ENCODE measurements at regions not wholly inside any gene's neighbourhood (a gene's known extent, or its start where the extent isn't known, plus 50 kb on each side); places are given as distances from the start of the nearest gene placed in this dataset.

DNA sequence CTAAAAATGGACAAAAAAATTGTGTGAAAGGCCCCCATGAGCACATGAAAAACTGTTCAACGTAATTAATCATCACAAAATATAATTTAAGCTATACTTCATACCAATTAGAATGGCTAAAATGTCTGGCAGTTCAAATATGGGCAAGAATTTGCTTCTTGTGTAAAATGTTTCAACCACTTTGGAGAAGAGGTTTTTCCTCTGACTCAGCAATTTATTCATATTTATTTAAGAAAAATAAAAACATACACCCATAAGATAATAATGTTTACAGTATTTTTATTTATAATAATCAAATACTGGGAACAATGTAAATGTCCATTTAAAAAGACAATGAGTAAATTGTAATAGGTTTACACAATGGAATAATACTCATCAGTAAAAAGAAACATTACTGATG lies 395.1 kb upstream of the KHDRBS2 start:
- Histone ChIP-seq H3K4me3 (ENCODE audit: low read depth in 1 of 5, low read length in 5 of 5) (no peak overlapping the region), H3K27me3 (ENCODE audit: control insufficient read depth in 5 of 5, insufficient read depth in 4 of 5, low read length in 5 of 5) (no peaks in the 10 kb centered on the region), H3K9ac (ENCODE audit: low read length in 5 of 5) (no peak overlapping the region), H3K27ac (ENCODE audit: low read depth, low read length) (no peak overlapping the region), H3K9me3 (ENCODE audit: control insufficient read depth in 5 of 5, low read length in 5 of 5) (peaks cover 0 to 17% (median 11%) of the 10 kb centered on the region in 5 donors), H3K36me3 (ENCODE audit: control insufficient read depth in 5 of 5, insufficient read depth in 5 of 5, low read length in 5 of 5) (no peaks in the 10 kb centered on the region), H3K4me1 (ENCODE audit: control insufficient read depth in 5 of 5, insufficient read depth in 5 of 5, low read length in 5 of 5) (no peaks in the 10 kb centered on the region)

DNA sequence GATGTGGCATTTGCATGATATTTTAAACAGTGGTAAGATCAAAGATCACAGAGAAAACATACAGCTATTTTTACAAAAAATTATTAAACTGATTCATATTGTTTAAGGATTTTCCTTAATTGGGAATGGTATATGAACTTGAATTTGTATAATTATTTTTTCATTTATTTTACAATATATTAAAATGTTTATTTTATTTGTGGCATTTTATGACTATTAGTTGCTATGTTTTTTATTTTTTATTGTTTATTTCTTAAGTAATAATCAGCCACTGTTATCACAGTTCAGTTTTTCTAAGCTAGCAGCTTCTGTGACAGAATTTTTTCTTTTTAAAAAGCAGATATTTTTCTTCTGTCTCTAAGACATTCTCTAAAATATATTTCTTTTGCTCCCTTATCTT lies 387.0 kb upstream of the KHDRBS2 start:
- Histone ChIP-seq H3K9me3 (ENCODE audit: control insufficient read depth in 5 of 5, low read length in 5 of 5) (peaks cover 0 to 8% (median 4%) of the 10 kb centered on the region in 5 donors), H3K9ac (ENCODE audit: low read length in 5 of 5) (no peak overlapping the region), H3K27ac (ENCODE audit: low read depth, low read length) (no peak overlapping the region), H3K27me3 (ENCODE audit: control insufficient read depth in 5 of 5, insufficient read depth in 4 of 5, low read length in 5 of 5) (no peaks in the 10 kb centered on the region), H3K36me3 (ENCODE audit: control insufficient read depth in 5 of 5, insufficient read depth in 5 of 5, low read length in 5 of 5) (no peaks in the 10 kb centered on the region), H3K4me3 (ENCODE audit: low read depth in 1 of 5, low read length in 5 of 5) (no peak overlapping the region), H3K4me1 (ENCODE audit: control insufficient read depth in 5 of 5, insufficient read depth in 5 of 5, low read length in 5 of 5) (no peaks in the 10 kb centered on the region)

DNA sequence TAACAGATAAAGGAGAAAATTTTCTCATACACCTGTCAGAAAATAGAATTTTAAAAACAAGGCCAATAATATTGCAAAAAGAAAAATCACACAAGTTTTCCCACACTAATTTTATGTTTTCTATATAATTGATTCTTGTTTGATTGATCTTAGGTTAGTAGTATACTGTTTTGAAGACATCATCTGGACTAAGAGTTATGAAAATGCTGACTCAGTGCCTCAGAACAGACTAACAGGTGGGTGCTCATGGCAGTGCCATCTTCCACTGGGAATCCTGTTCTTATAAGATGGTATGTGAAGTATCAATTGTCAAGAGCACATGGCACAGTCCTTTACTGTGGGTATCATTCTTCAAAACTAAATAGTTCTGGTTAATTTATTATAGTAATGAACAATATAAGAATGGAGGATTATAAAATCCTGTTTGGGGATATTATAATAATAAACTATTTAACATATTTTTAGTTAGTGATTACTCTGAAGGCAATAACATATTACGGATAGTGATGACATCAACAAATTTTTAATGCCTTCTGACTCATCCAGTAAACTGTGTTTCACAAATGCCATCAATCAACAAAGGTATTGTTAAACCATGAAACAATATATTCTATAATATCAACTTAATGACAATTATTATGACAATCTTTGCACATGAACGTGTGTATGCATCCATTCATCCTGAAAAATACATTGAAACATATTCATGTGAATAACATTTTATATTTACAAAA lies 384.6 kb upstream of the KHDRBS2 start:
- H3K36me3 ChIP-seq (ENCODE audit: control insufficient read depth in 5 of 5, insufficient read depth in 5 of 5, low read length in 5 of 5), result no peaks in the 10 kb centered on the region
- no peak overlapping the region for H3K4me3 ChIP-seq (ENCODE audit: low read depth in 1 of 5, low read length in 5 of 5)
- no peaks in the 10 kb centered on the region for H3K4me1 ChIP-seq (ENCODE audit: control insufficient read depth in 5 of 5, insufficient read depth in 5 of 5, low read length in 5 of 5)
- no peak overlapping the region for H3K9ac ChIP-seq (ENCODE audit: low read length in 5 of 5)
- no peak overlapping the region for H3K27ac ChIP-seq (ENCODE audit: low read depth, low read length)
- no peaks in the 10 kb centered on the region for H3K9me3 ChIP-seq (ENCODE audit: control insufficient read depth in 5 of 5, low read length in 5 of 5)
- no peaks in the 10 kb centered on the region for H3K27me3 ChIP-seq (ENCODE audit: control insufficient read depth in 5 of 5, insufficient read depth in 4 of 5, low read length in 5 of 5)

DNA sequence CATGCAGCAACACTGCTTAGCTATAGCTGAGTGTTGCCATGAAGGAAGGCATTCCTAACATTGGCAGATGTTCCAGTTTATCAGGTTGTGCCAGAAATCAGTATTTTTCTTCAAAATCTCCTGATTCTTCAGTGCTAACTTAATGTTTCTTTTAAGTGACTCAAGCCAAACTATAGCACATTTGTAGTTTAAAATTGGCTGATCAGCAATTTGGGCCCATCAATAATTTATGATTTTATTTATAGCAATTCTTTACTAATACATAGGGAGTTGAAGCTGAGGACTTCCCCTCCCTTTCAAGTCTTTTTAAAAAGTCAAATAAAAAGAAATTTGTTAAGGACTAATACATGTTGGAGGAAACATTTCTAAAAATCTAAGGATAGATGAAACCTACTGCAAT lies 383.8 kb upstream of the KHDRBS2 start:
- Histone ChIP-seq H3K27ac (ENCODE audit: low read depth, low read length) (no peak overlapping the region), H3K27me3 (ENCODE audit: control insufficient read depth in 5 of 5, insufficient read depth in 4 of 5, low read length in 5 of 5) (no peaks in the 10 kb centered on the region), H3K36me3 (ENCODE audit: control insufficient read depth in 5 of 5, insufficient read depth in 5 of 5, low read length in 5 of 5) (no peaks in the 10 kb centered on the region), H3K9ac (ENCODE audit: low read length in 5 of 5) (no peak overlapping the region), H3K4me3 (ENCODE audit: low read depth in 1 of 5, low read length in 5 of 5) (no peak overlapping the region), H3K9me3 (ENCODE audit: control insufficient read depth in 5 of 5, low read length in 5 of 5) (no peaks in the 10 kb centered on the region), H3K4me1 (ENCODE audit: control insufficient read depth in 5 of 5, insufficient read depth in 5 of 5, low read length in 5 of 5) (no peaks in the 10 kb centered on the region)

DNA sequence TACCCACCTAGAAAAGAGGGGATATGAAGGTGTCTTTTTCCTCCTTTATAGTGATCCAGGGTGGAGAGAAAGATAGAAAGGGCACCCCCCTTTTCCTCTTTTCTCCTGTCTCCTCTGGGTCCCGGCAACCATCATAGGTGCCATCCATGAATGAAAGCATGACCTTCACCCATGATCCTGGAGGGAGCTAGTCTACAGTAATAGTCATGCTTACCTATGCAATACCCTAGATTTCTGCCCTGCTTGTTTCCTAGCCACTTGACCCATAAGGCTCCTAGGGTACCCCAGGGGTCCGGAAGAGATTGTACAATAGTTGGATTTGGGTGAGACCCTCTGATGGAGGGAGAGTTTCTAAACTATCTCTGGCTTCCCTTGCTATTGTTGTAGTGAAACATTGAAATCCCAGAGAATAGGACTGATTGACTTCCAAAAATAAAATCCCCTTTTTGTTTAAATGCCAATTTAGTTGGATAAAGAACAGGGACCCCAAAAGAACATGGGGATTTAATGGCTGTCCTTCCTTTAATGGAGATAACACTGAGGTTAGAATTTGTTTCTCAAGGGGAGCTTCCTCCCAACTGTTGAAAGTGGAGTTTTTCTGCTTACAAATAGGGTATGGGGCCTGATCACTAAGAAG lies 366.8 kb upstream of the KHDRBS2 start:
- Histone ChIP-seq H3K4me3 (ENCODE audit: low read depth in 1 of 5, low read length in 5 of 5) (peak overlapping the region in 3 of 5 donors; percentile 29 to 44 (median 31)), H3K36me3 (ENCODE audit: control insufficient read depth in 5 of 5, insufficient read depth in 5 of 5, low read length in 5 of 5) (no peaks in the 10 kb centered on the region), H3K27ac (ENCODE audit: low read depth, low read length) (no peak overlapping the region), H3K9me3 (ENCODE audit: control insufficient read depth in 5 of 5, low read length in 5 of 5) (peaks cover 19 to 59% (median 43%) of the 10 kb centered on the region in 5 donors), H3K9ac (ENCODE audit: low read length in 5 of 5) (no peak overlapping the region), H3K4me1 (ENCODE audit: control insufficient read depth in 5 of 5, insufficient read depth in 5 of 5, low read length in 5 of 5) (no peaks in the 10 kb centered on the region), H3K27me3 (ENCODE audit: control insufficient read depth in 5 of 5, insufficient read depth in 4 of 5, low read length in 5 of 5) (no peaks in the 10 kb centered on the region)

DNA sequence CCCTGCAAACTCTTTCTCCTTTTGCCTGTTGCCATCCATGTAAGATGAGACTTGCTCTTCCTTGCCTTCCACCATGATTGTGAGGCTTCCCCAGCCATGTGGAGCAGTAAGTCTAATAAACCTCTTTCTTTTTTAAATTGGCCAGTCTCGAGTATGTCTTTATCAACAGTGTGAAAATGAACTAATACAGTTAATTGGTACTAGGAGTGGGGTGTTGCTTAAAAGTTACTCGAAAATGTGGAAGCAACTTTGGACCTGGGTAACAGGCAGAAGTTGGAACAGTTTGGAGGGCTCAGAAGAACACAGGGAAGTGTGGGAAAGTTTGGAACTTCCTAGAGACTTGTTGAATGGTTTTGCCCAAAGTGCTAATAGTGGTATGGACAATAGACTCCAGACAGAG lies 359.2 kb upstream of the KHDRBS2 start:
- H3K4me1 ChIP-seq (ENCODE audit: control insufficient read depth in 5 of 5, insufficient read depth in 5 of 5, low read length in 5 of 5), result no peaks in the 10 kb centered on the region
- H3K36me3 ChIP-seq (ENCODE audit: control insufficient read depth in 5 of 5, insufficient read depth in 5 of 5, low read length in 5 of 5), result no peaks in the 10 kb centered on the region
- H3K4me3 ChIP-seq (ENCODE audit: low read depth in 1 of 5, low read length in 5 of 5), result no peak overlapping the region
- peaks cover 0 to 48% (median 27%) of the 10 kb centered on the region in 5 donors for H3K9me3 ChIP-seq (ENCODE audit: control insufficient read depth in 5 of 5, low read length in 5 of 5)
- H3K27ac ChIP-seq (ENCODE audit: low read depth, low read length), result no peak overlapping the region
- H3K9ac ChIP-seq (ENCODE audit: low read length in 5 of 5), result no peak overlapping the region
- H3K27me3 ChIP-seq (ENCODE audit: control insufficient read depth in 5 of 5, insufficient read depth in 4 of 5, low read length in 5 of 5), result no peaks in the 10 kb centered on the region

DNA sequence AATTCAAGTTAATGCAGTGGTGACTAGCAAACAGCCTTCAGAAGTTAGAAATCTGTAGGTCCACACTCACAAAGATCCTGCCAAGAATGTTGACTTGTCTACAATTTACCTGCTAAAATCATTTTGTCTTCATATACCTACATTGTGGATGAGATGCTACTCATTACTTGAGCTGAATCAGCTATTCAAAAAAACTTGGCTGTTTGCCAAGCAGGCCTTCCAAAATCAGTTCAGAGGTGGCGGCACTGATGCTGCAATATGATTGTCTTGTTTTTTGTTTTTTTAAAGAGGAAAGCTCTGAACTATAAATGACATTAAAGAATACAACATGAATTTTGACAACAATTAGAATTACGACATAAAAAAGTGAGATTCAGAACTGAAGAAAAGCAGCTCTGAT lies 354.7 kb upstream of the KHDRBS2 start:
- Histone ChIP-seq H3K27ac (ENCODE audit: low read depth, low read length) (no peak overlapping the region), H3K9me3 (ENCODE audit: control insufficient read depth in 5 of 5, low read length in 5 of 5) (peaks cover 0 to 15% (median 9%) of the 10 kb centered on the region in 5 donors), H3K4me3 (ENCODE audit: low read depth in 1 of 5, low read length in 5 of 5) (no peak overlapping the region), H3K27me3 (ENCODE audit: control insufficient read depth in 5 of 5, insufficient read depth in 4 of 5, low read length in 5 of 5) (no peaks in the 10 kb centered on the region), H3K36me3 (ENCODE audit: control insufficient read depth in 5 of 5, insufficient read depth in 5 of 5, low read length in 5 of 5) (no peaks in the 10 kb centered on the region), H3K9ac (ENCODE audit: low read length in 5 of 5) (no peak overlapping the region), H3K4me1 (ENCODE audit: control insufficient read depth in 5 of 5, insufficient read depth in 5 of 5, low read length in 5 of 5) (no peaks in the 10 kb centered on the region)

DNA sequence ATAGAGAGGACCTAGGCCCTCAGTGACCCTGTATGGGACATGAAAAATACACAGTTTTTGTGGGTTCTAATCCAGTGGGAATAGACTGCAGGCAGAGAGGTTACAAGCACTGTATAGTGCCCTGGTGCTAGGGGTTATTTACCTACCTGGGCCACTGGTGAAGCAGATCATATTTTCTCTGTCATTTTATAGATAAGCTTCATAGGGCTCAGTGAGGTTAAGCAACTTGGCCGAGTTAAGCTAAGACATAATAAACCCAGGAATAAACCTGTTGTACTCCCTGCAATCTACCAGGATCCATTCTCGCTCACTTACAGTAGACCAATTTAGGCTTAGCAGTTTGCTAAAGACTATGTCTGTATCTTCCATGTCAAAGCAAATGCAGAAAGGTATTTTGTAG lies 340.6 kb upstream of the KHDRBS2 start:
- H3K4me3 ChIP-seq (ENCODE audit: low read depth in 1 of 5, low read length in 5 of 5), result no peak overlapping the region
- no peaks in the 10 kb centered on the region for H3K27me3 ChIP-seq (ENCODE audit: control insufficient read depth in 5 of 5, insufficient read depth in 4 of 5, low read length in 5 of 5)
- H3K27ac ChIP-seq (ENCODE audit: low read depth, low read length), result no peak overlapping the region
- no peaks in the 10 kb centered on the region for H3K9me3 ChIP-seq (ENCODE audit: control insufficient read depth in 5 of 5, low read length in 5 of 5)
- H3K36me3 ChIP-seq (ENCODE audit: control insufficient read depth in 5 of 5, insufficient read depth in 5 of 5, low read length in 5 of 5), result no peaks in the 10 kb centered on the region
- H3K9ac ChIP-seq (ENCODE audit: low read length in 5 of 5), result no peak overlapping the region
- H3K4me1 ChIP-seq (ENCODE audit: control insufficient read depth in 5 of 5, insufficient read depth in 5 of 5, low read length in 5 of 5), result no peaks in the 10 kb centered on the region

DNA sequence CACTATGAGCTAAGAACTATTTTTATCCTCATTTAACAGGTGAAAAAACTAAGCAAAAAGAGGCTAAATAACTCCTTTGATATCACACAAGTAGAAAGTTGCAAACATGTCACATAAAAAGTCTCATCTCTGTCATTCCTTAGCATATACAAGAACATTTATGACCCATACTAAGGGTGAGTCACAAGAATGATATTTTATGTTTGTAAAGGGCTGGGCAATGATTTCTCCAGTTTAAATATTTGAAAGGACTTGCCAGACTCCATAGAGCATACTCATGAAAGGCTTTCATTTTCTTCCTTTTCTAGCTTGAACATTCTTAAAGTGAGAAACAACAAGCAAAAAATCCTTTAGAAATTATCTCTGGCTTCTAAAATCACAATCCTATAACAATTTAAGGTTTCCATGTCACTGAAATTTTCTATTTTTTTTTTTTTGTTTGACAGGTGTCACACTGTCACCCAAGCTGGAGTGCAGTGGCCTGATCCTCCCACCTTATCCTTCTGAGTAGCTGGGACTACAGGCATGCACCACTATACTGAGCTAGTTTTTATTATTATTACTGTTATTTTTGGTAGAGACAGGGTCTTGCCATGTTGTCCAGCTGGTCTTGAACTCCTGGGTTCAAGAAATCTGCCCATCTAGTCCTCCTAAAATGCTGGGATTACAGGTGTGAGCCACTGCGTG lies 338.0 kb upstream of the KHDRBS2 start:
- Histone ChIP-seq H3K27ac (ENCODE audit: low read depth, low read length) (no peak overlapping the region), H3K4me3 (ENCODE audit: low read depth in 1 of 5, low read length in 5 of 5) (no peak overlapping the region), H3K36me3 (ENCODE audit: control insufficient read depth in 5 of 5, insufficient read depth in 5 of 5, low read length in 5 of 5) (no peaks in the 10 kb centered on the region), H3K4me1 (ENCODE audit: control insufficient read depth in 5 of 5, insufficient read depth in 5 of 5, low read length in 5 of 5) (no peaks in the 10 kb centered on the region), H3K9ac (ENCODE audit: low read length in 5 of 5) (no peak overlapping the region), H3K9me3 (ENCODE audit: control insufficient read depth in 5 of 5, low read length in 5 of 5) (no peaks in the 10 kb centered on the region), H3K27me3 (ENCODE audit: control insufficient read depth in 5 of 5, insufficient read depth in 4 of 5, low read length in 5 of 5) (no peaks in the 10 kb centered on the region)

DNA sequence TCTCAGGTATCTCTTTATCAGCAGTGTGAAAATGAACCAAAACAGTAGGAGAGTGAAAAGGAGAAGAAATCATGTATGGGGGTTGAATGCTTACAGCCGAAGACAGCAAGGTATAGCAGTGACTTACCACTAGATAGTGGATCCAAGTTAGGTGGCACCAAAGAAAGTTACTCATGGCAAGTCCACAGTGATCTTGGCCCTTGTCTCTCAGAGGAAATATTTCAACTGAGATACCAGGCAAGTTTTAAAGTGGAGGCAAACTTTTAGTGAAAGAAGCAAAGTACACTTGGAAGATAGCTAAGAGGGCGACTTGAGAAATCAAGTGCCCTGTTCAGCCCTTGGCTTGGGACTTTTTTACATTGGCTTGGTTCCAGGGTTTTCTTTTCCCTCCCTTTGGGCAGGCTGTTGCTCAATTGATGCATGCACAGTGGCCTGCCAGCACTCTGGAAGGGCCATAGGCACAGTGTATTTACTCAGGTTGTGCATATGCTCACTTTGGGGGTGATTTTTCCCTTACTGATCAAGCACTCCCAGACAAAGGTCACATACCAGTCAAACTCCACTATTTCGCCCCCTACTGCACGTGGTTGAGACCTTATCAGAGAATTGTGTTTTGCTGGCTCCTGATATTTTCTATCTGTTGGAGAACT lies 329.5 kb upstream of the KHDRBS2 start:
- Histone ChIP-seq H3K27ac (ENCODE audit: low read depth, low read length) (no peak overlapping the region), H3K4me3 (ENCODE audit: low read depth in 1 of 5, low read length in 5 of 5) (no peak overlapping the region), H3K27me3 (ENCODE audit: control insufficient read depth in 5 of 5, insufficient read depth in 4 of 5, low read length in 5 of 5) (peaks cover 0 to 2% (median 0%) of the 10 kb centered on the region in 5 donors), H3K4me1 (ENCODE audit: control insufficient read depth in 5 of 5, insufficient read depth in 5 of 5, low read length in 5 of 5) (peaks cover 0 to 17% (median 0%) of the 10 kb centered on the region in 5 donors), H3K9me3 (ENCODE audit: control insufficient read depth in 5 of 5, low read length in 5 of 5) (no peaks in the 10 kb centered on the region), H3K9ac (ENCODE audit: low read length in 5 of 5) (no peak overlapping the region), H3K36me3 (ENCODE audit: control insufficient read depth in 5 of 5, insufficient read depth in 5 of 5, low read length in 5 of 5) (no peaks in the 10 kb centered on the region)
